WTC11 (cell line): ENCODE measurements at regions not wholly inside any gene's neighbourhood (a gene's known extent, or its start where the extent isn't known, plus 50 kb on each side); places are given as distances from the start of the nearest gene placed in this dataset.

Source experiments
- AR ChIP-seq: fragments of 250-450 bp; sonication (Bioruptor Pico); IDR thresholded peaks from 2 replicates; pipeline ENCODE4 v1.9.0; 2021; ENCODE audit warnings: mild to moderate bottlenecking
- ATF1 ChIP-seq: sonication (generic); formaldehyde crosslinking; IDR thresholded peaks from 2 replicates; pipeline ENCODE4 v1.8.1; 2023; ENCODE audit warnings: mild to moderate bottlenecking, moderate library complexity, missing genetic modification reagents
- CBFB ChIP-seq: sonication (generic); formaldehyde crosslinking; IDR thresholded peaks from 2 replicates; pipeline ENCODE4 v1.8.1; 2022; ENCODE audit warnings: mild to moderate bottlenecking, low read depth, missing genetic modification reagents
- CREB1 ChIP-seq: sonication (generic); formaldehyde crosslinking; IDR thresholded peaks from 2 replicates; pipeline ENCODE4 v1.8.0; 2023; ENCODE audit warnings: mild to moderate bottlenecking, missing genetic modification reagents
- CREM ChIP-seq: sonication (generic); formaldehyde crosslinking; IDR thresholded peaks from 2 replicates; pipeline ENCODE4 v1.8.1; 2022; ENCODE audit warnings: mild to moderate bottlenecking, missing genetic modification reagents, moderate library complexity
- ERG ChIP-seq: fragments of 250-450 bp; sonication (Bioruptor Pico); IDR thresholded peaks from 2 replicates; pipeline ENCODE4 v1.8.0; 2021; ENCODE audit warnings: mild to moderate bottlenecking
- FOXJ3 ChIP-seq: sonication (generic); formaldehyde crosslinking; IDR thresholded peaks from 2 replicates; pipeline ENCODE4 v1.9.0; 2021; ENCODE audit warnings: missing genetic modification reagents, mild to moderate bottlenecking, borderline replicate concordance
- JAZF1 ChIP-seq: fragments of 250-450 bp; sonication (Bioruptor Pico); IDR thresholded peaks from 2 replicates; pipeline ENCODE4 v1.9.0; 2021; ENCODE audit warnings: moderate library complexity, mild to moderate bottlenecking, inconsistent platforms
- KAT7 ChIP-seq: sonication (generic); formaldehyde crosslinking; IDR thresholded peaks from 2 replicates; pipeline ENCODE4 v1.8.1; 2023; ENCODE audit warnings: missing genetic modification reagents, mild to moderate bottlenecking, borderline replicate concordance
- MLX ChIP-seq: sonication (generic); formaldehyde crosslinking; IDR thresholded peaks from 2 replicates; pipeline ENCODE4 v1.8.1; 2023; ENCODE audit warnings: mild to moderate bottlenecking, missing genetic modification reagents, moderate library complexity
- MYBL2 ChIP-seq: sonication (generic); formaldehyde crosslinking; IDR thresholded peaks from 2 replicates; pipeline ENCODE4 v1.8.1; 2023; ENCODE audit warnings: mild to moderate bottlenecking, moderate library complexity, missing genetic modification reagents
- NFYB ChIP-seq: sonication (generic); formaldehyde crosslinking; conservative IDR thresholded peaks from 2 replicates; pipeline ENCODE4 v1.8.0; 2022; ENCODE audit warnings: low read depth, missing genetic modification reagents
- NR1H2 ChIP-seq: sonication (generic); formaldehyde crosslinking; IDR thresholded peaks from 2 replicates; pipeline ENCODE4 v1.9.0; 2021; ENCODE audit warnings: mild to moderate bottlenecking, moderate library complexity, missing genetic modification reagents
- OVOL2 ChIP-seq: fragments of 250-450 bp; sonication (Bioruptor Pico); IDR thresholded peaks from 2 replicates; pipeline ENCODE4 v1.9.0; 2021; ENCODE audit warnings: mild to moderate bottlenecking, borderline replicate concordance
- PRDM15 ChIP-seq: sonication (generic); formaldehyde crosslinking; IDR thresholded peaks from 2 replicates; pipeline ENCODE4 v1.8.0; 2022; ENCODE audit warnings: missing genetic modification reagents
- PREB ChIP-seq: sonication (generic); formaldehyde crosslinking; IDR thresholded peaks from 2 replicates; pipeline ENCODE4 v1.8.1; 2022; ENCODE audit warnings: mild to moderate bottlenecking, missing genetic modification reagents, moderate library complexity, borderline replicate concordance
- SMAD3 ChIP-seq: sonication (generic); formaldehyde crosslinking; IDR thresholded peaks from 2 replicates; pipeline ENCODE4 v1.8.0; 2022; ENCODE audit warnings: missing genetic modification reagents, mild to moderate bottlenecking, borderline replicate concordance
- SMAD4 ChIP-seq: sonication (generic); formaldehyde crosslinking; IDR thresholded peaks from 2 replicates; pipeline ENCODE4 v1.8.0; 2022; ENCODE audit warnings: mild to moderate bottlenecking, missing genetic modification reagents
- TP53 ChIP-seq: sonication (generic); formaldehyde crosslinking; IDR thresholded peaks from 2 replicates; pipeline ENCODE4 v1.8.1; 2023; ENCODE audit warnings: mild to moderate bottlenecking, missing genetic modification reagents
- ZNF138 ChIP-seq: sonication (generic); formaldehyde crosslinking; conservative IDR thresholded peaks from 2 replicates; pipeline ENCODE4 v1.8.1; 2022; ENCODE audit warnings: mild to moderate bottlenecking, moderate library complexity, missing genetic modification reagents
- ZNF232 ChIP-seq: sonication (generic); formaldehyde crosslinking; IDR thresholded peaks from 2 replicates; pipeline ENCODE4 v1.8.0; 2022; ENCODE audit warnings: mild to moderate bottlenecking, missing genetic modification reagents
- ZNF317 ChIP-seq: sonication (generic); formaldehyde crosslinking; IDR thresholded peaks from 2 replicates; pipeline ENCODE4 v1.8.1; 2023; ENCODE audit warnings: low read depth, mild to moderate bottlenecking, moderate library complexity, missing genetic modification reagents, borderline replicate concordance
- ZNF396 ChIP-seq: fragments of 250-450 bp; sonication (Bioruptor Pico); IDR thresholded peaks from 2 replicates; pipeline ENCODE4 v1.8.0; 2021; ENCODE audit warnings: mild to moderate bottlenecking, moderate library complexity, borderline replicate concordance
- ZNF416 ChIP-seq: fragments of 250-450 bp; sonication (Bioruptor Pico); IDR thresholded peaks from 2 replicates; pipeline ENCODE4 v1.9.0; 2021; ENCODE audit warnings: mild to moderate bottlenecking, inconsistent platforms
- TF ChIP-seq, protein P1 (sequence below): sonication (generic); formaldehyde crosslinking; IDR thresholded peaks from 2 replicates; pipeline ENCODE4 v1.8.1; 2022; ENCODE audit warnings: mild to moderate bottlenecking, moderate library complexity, missing genetic modification reagents
- TF ChIP-seq, protein P2 (sequence below): fragments of 200-600 bp; IDR thresholded peaks from 2 replicates; pipeline ENCODE4 v1.8.0; 2022; ENCODE audit warnings: antibody characterized with exemption

- no peak for TF ChIP-seq AR (CRISPR knock-in tag)
- TF ChIP-seq ZNF396 = no peak
- peak; percentile 48; the same call in 1 of the 2 replicates for TF ChIP-seq SMAD3 (CRISPR knock-in tag)
- no peak for TF ChIP-seq FOXJ3 (CRISPR knock-in tag)
- TF ChIP-seq, protein P1, sequence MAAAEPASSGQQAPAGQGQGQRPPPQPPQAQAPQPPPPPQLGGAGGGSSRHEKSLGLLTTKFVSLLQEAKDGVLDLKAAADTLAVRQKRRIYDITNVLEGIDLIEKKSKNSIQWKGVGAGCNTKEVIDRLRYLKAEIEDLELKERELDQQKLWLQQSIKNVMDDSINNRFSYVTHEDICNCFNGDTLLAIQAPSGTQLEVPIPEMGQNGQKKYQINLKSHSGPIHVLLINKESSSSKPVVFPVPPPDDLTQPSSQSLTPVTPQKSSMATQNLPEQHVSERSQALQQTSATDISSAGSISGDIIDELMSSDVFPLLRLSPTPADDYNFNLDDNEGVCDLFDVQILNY (CRISPR knock-in tag) = no peak; the same call in none of the 2 replicates
- TF ChIP-seq ZNF317 (CRISPR knock-in tag) = no peak
- peak; percentile 62; the same call in 1 of the 2 replicates for TF ChIP-seq MYBL2
- TF ChIP-seq ZNF138 (CRISPR knock-in tag) = no peak
- no peak for TF ChIP-seq PREB (CRISPR knock-in tag)
- TF ChIP-seq NR1H2 (CRISPR knock-in tag) = no peak
- no peak for TF ChIP-seq ERG (CRISPR knock-in tag)
- TF ChIP-seq, protein P2, sequence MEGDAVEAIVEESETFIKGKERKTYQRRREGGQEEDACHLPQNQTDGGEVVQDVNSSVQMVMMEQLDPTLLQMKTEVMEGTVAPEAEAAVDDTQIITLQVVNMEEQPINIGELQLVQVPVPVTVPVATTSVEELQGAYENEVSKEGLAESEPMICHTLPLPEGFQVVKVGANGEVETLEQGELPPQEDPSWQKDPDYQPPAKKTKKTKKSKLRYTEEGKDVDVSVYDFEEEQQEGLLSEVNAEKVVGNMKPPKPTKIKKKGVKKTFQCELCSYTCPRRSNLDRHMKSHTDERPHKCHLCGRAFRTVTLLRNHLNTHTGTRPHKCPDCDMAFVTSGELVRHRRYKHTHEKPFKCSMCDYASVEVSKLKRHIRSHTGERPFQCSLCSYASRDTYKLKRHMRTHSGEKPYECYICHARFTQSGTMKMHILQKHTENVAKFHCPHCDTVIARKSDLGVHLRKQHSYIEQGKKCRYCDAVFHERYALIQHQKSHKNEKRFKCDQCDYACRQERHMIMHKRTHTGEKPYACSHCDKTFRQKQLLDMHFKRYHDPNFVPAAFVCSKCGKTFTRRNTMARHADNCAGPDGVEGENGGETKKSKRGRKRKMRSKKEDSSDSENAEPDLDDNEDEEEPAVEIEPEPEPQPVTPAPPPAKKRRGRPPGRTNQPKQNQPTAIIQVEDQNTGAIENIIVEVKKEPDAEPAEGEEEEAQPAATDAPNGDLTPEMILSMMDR = no peak
- TF ChIP-seq KAT7 (CRISPR knock-in tag) = no peak; the same call in 1 of the 2 replicates
- TF ChIP-seq CREB1 (CRISPR knock-in tag) = no peak
- TF ChIP-seq CBFB (CRISPR knock-in tag) = 0 out of 2 replicates have a peak, but pooled peaks have one; percentile 17
- TF ChIP-seq JAZF1 (CRISPR knock-in tag) = no peak
- no peak for TF ChIP-seq OVOL2 (CRISPR knock-in tag)
- TF ChIP-seq CREM (CRISPR knock-in tag) = peak; percentile 83
- peak; percentile 45 for TF ChIP-seq PRDM15 (CRISPR knock-in tag)
- TF ChIP-seq MLX = no peak
- TF ChIP-seq ZNF416 (CRISPR knock-in tag) = no peak
- no peak for TF ChIP-seq NFYB
- peak; percentile 51; the same call in 1 of the 2 replicates for TF ChIP-seq ZNF232 (CRISPR knock-in tag)
- TF ChIP-seq SMAD4 (CRISPR knock-in tag) = no peak
- peak; percentile 88 for TF ChIP-seq ATF1
- TF ChIP-seq TP53 = peak; percentile 76; the same call in 1 of the 2 replicates
Observed at GRCh38 chr2:143936848-143937722, 582.8 kb downstream of the ZEB2 start (continued).
